ENCODE measurements at regions not wholly inside any gene's neighbourhood (a gene's known extent, or its start where the extent isn't known, plus 50 kb on each side); places are given as distances from the start of the nearest gene placed in this dataset.
"Not testable (repeated sequence)": the region's sequence is repeated elsewhere in the genome, so short reads cannot be mapped to it uniquely, and the experiment has no call there.

GRCh38 chr21:10414925-10415254 is 106.5 kb upstream of the TPTE start:
- TF ChIP-seq CTCF, POLR2A (IDR thresholded peaks at IDR 0.05): not testable (repeated sequence)

All from testis (tissue), 2 donors.